Endothelial cell of umbilical vein (primary cell): ENCODE measurements at regions not wholly inside any gene's neighbourhood (a gene's known extent, or its start where the extent isn't known, plus 50 kb on each side); places are given as distances from the start of the nearest gene placed in this dataset.

Experiments
- CTCF ChIP-seq, 2 donors: IDR thresholded peaks; 1 replicate in 1 of 2; 2 replicates in 1 of 2; pipeline ENCODE4 v1.5.1; 2011; ENCODE audit warnings: low read length in 2 of 2, mild to moderate bottlenecking in 2 of 2, moderate library complexity in 2 of 2, control low read depth in 1 of 2, inconsistent platforms in 1 of 2, low read depth in 1 of 2; ENCODE audit not compliant: insufficient read depth in 1 of 2; ENCODE audit errors: extremely low read depth in 1 of 2
- POLR2A ChIP-seq: IDR thresholded peaks from 2 replicates; pipeline ENCODE4 v1.6.1; 2012; ENCODE audit warnings: low read depth, mild to moderate bottlenecking, control low read depth, low read length

- TF ChIP-seq CTCF (IDR thresholded peaks at IDR 0.05; ENCODE audit: extremely low read depth in 1 of 2, insufficient read depth in 1 of 2, low read depth in 1 of 2, low read length in 2 of 2): no peak
- TF ChIP-seq POLR2A: no peak
Observed at GRCh38 chr7:68524126-68524525, 1074.1 kb upstream of the AUTS2 start.
